HG02610 (cell line): ENCODE measurements at regions not wholly inside any gene's neighbourhood (a gene's known extent, or its start where the extent isn't known, plus 50 kb on each side); places are given as distances from the start of the nearest gene placed in this dataset.

ENCODE experiments used
- ATAC-seq: cut with Tn5 transposase; IDR thresholded peaks from one replicate; pipeline ENCODE4 v1.9.1; 2021; ENCODE audit warnings: mild to moderate bottlenecking, moderate library complexity; ENCODE audit not compliant: unreplicated experiment

DNA sequence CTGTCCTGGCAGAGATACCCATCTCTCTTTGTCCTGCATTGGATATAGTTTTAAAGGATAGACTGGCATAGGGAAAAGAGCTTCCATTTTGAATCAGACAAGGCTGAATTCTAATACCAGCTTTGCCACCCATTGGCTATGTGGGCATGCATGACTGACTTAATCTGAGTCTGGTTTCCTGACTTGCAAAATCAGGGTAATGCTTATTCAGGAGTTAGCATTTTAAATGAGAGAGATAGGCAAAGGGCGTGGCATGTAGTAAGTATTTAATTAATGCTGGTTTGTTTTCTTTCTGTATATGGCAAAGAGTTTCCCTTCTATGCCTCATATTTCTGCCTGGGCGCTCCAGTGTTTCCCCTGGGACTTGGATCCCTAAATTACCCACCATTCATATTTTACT is 492.9 kb downstream of the IGSF11 start:
- ATAC-seq: no peak

DNA sequence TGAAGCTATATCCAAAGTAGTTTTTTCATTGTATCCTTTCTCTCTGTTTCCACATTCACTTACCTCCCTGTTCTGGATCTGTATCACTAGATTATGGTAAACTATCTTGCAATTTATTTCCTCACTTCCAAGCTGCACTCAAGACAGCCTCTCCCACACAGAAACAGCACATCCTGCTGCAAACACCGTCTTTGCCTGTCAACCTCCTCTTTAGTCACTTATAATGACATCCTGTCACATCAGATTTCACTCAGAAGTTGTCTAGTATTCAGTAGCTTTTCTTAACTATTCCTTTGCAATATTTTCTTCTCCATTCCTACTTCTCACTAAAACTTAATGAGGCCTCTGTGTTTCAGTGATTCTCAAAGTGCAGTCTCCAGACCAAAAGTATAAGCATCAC is 490.8 kb downstream of the IGSF11 start:
- no peak for ATAC-seq

DNA sequence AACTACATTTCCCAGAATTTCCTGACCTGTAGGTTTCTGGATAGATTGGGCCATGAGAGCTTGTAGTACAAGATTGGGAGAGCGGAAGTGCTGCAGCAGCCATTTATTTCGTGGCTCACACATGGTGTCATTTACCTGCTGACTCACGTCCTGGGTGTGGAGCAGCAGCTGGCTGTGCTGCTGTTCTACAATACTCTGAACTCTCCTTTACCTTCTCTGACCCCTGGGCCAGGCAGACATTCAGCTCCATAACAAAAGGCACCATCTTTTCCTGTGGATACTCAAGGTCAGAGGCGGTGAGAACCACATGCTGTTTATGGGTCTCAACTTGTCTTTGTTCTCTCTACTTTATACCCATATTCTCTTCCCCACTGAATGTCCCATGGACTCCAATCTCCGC is 490.2 kb downstream of the IGSF11 start:
- no peak for ATAC-seq

DNA sequence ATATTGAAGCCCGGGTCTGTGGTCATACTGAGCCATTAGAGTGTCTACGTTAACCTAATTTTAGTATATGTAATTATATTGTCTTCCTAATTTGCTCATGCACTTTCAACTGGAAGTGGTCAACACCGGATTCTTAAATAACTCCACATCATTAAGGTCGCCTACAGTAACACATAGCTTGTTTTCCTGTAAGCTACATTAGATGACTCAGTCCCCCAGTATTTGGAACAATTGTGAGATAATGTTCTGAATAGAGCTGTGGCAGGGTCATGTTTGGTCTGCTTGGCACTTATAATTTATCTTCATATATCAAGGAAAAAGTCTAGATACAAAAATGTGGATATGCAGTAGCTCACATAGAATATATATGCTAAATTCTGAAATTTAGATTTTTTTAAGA is 486.2 kb downstream of the IGSF11 start:
- ATAC-seq: no peak

DNA sequence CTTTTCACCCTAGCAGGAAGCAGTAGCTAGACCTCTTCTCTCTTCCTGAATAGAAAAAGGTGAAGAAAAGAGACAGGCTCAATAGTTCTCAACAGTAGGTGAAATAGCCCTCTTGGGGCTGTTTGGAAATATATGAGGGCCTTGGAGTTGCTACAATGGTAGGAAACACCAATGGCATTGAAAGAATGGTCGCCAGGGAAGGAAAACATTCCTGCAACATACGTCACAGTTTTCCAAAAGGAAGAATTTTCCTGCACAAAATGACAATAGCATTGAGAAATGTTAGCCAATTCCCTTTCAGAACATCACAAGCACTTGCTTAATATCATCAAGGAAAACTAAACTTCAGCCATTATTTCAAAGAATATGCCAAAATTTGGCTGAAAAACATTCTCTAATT is 484.5 kb downstream of the IGSF11 start:
- no peak for ATAC-seq

DNA sequence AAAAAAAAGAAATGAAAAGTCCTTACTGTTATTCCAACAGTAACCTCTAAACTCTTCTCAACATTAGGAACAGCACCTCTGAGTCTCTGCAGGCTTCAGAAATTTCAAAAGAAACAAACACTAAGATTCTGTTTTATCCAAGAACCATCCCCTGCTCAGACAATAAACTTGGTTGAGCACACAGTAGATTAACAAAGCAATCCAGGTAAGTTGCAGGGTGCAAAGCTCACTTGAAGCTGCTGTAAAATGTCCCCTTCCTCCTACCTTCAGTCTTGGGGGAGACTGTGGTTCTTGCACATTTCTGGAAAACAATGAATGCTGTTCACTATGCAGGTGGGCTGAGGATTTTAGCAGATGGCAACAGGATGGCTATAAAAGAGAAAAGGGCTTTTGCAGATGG is 484.1 kb downstream of the IGSF11 start:
- ATAC-seq: no peak

DNA sequence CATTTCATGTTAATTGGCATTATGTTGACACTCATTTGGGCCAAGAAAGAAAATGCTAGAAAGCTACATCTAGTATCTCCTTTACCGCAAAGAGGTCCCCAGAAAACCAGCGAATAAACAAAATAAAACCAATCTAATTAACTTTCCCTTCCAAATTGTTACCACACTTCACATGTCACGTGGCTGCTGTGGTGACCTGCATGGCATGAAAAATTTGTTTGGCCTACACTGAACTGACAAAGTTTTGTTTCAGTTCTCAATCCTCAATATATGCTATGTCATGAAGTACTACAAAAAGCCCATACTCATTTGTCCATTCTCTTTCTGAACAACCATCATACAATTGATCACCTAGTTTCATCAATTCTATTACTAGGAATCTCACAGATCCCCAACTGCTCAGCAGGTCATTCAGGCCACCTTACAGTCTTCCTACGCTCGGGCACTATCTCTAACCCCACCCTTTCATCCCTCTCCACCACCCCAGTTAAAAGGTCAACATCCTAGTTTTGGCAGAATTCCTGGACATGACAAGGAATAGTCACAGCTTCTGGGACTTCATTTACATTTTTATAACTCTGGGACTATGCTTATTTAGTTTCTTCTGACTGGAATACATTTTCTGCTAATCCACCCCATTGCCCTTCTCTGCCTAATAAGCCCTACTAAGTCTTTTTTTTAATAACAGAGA is 480.4 kb downstream of the IGSF11 start:
- no peak for ATAC-seq

DNA sequence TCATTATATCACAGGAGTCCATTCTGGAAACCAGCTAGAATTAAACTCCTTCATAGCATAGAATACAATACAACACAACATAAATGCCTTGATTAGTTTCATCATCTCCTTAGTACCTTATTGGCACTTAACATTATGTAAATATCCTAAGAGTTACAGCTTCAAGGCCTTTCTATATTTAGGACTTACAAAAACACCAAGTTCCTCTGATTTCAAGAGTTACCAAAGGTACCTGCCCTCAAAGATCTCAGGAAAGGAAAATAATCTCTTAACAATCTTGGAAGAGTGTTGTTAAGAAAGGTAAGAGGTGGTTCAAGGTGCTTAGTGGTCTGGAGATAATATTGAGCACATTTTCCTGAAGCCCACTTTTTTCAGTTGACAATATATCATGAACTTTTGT is 477.7 kb downstream of the IGSF11 start:
- ATAC-seq: no peak

DNA sequence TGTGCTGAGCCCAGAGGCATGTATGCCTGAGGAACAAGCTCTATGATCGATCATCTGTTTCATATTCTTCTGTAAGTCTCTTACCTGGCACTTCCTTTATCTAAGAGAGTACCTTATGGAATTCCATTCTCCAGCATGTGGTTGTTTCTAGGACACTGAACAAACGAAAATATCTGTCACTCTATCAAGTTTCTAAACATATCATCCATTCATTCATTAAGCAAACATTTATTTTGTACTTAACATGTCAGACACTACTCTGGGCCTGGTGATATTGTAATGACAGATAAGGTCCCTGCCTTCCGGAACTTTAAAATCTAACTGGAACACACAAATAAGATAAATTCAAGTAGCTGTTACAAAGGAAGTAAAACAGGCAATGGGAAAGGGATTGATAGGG is 477.1 kb downstream of the IGSF11 start:
- no peak for ATAC-seq

DNA sequence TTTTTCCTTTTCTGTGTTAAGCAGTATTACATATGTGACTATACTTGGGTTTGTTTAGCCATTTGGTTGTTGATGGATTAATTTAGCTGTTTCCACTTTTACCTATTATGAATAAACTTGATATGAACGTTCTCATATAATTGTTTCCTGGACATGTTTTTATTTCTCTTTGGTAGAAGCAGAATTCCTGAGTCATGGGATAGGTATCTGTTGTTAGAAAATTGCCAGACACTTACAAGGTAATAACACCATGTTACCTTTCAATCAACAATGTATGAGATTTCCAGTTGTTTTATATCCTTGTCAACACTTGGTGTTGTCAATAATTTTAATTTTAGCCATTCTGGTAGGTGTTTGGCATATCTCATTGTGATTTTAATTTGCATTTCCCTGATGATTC is 475.4 kb downstream of the IGSF11 start:
- no peak for ATAC-seq

DNA sequence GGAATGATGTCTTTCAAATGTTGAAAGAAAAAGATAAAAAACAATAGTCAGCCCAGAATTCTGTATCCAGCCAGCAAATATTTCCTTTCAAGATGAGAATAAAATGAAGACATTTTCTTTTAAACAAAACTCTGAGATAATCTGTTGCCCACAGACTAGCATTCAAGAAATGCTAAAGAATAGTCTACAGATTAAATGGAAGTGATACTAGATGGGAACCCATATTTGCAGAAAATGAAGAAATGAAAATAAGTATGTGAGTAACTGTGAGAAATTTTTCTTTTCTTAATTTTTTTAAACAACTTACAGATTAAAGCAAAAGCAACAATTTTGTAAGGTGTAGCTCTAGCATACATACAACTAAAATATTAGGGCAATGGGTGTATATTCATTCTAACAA is 469.8 kb downstream of the IGSF11 start:
- ATAC-seq: no peak

DNA sequence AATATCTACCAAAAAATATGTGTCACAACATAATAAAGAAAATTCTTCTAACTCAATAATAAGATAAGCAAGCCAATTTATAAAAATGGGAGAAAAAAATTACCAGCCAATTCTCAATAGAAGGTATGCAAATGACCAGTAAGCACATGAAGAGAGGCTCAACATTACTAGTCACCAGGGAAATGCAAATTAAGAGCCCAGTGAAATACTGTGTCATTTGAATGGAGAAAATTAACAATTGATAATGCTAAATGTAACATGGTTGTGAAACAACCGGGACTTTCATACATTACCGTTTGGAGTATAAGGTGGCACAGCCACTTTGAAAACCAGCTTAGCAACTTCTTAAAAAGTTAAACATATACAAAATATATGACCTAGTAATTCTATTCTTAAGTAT is 460.7 kb downstream of the IGSF11 start:
- no peak for ATAC-seq

DNA sequence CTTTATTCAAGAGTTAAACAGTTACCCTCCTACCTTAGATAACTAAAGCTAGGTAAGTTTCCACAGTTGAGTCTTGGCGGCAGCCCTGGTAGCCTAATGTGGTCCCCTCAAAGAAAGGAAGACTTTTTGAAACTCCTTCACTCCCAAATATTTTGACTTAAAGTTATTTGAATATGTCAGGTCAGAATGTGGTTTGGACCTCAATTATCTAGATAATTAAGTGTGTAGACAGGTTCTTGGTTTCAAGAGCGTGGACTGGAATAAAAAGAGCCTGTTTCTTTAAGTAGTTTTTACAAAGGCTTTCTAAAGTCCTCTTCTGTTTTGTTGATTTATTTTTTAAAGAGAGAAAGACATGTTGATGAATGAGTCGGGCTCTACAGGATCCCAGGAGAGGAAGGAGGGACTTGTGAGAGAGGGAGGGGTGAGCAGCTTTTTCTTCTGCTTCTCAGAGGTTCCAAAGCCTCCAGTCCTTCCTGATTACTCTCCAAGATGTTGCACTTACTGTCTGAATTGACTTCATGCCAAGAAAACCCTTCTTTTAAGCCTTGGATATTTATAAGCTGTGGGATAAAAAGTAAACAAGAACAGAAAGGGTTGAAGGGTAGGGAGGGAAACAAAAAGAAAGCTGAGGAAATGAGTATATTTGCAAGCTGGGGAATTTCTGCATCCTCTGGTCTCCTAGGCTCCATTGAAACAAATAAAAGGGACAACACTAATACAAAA is 457.4 kb downstream of the IGSF11 start:
- no peak for ATAC-seq

DNA sequence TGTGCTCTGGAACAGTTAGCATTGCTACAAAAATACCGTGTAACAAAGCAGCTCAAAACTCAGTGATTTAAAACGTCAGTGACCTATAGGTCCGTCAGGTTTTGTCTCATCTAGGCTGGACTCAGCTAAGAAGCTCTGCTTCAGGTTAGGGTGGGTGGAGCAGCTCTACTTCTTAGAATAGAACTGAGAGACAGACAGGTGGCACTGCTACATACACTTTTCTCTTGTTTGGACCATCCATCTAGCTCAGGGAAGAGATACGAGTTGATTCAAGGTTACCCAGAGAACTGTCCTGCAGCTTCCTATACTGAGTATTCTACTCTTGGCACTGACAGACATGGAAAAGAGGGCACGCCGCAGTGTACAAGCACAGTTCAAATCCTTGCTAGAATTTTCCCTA is 456.1 kb downstream of the IGSF11 start:
- ATAC-seq: no peak

DNA sequence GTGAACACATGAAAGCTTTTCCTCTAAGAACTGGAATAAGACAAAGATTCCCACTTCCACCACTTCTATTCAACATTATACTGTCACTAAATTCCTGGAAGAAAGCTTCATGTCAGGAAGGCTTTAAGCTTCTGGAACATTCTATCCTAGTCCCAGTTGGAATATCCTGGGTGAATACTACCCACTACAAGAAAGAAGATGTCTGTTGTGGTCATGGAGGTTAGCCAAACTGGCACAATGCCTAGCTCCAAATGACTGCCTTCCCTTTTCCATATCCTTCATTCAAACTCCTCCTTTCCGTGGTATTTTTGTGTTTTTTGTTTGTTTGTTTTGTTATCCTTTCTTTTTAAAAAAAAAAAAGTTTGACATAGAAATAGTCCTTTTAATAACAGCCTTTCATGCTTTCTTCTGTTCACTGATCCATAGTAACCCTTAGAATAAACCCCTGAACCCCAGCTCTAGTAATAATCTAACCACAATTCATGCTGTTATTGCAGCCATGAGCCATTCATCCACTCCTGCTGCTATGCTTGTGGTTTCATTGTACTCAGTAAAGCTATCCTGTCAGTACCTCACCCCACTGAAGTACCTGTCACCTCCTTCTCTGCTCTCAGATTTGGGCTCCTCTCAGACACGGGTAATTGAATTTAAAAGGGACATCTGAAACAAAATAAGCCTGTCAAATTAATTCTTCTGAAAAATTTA is 447.5 kb downstream of the IGSF11 start:
- no peak for ATAC-seq

DNA sequence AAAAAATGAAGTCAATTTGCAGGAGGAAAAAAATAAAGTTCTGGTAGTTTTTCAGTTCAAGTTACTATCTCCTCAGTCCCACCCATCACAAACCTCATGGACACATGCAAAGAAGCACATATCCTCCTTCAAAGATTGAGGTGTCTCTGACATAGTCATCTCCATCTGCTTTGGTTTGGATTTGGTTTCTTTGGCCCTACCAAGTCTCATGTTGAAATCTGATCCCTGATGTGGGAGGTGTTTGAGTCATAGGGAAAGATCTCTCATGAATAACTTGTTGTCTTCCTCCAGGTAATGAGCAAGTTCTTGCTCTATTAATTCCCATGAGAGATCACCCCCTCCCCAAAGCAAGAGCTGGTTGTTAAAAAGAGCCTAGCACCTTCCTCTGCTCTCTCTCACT is 446.8 kb downstream of the IGSF11 start:
- ATAC-seq: no peak

DNA sequence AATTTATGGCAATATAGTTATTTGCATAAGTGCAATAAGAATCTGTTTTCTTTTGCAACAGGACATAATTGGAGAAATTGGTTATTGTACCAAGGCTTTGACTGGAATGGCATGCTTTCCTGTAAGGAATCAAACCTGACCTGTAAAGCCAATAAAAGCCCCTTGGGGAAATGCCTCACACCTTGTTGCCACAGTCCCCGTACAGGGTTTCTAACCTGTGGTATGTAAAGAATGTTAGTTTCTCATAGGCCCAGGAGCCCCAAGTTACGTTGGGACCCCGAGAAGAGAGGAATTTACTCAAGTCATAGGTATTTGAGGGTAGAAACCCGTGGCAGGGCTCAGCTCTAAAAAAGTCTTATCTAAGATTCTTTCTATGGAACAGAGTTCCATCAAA is 441.4 kb downstream of the IGSF11 start:
- ATAC-seq: no peak

DNA sequence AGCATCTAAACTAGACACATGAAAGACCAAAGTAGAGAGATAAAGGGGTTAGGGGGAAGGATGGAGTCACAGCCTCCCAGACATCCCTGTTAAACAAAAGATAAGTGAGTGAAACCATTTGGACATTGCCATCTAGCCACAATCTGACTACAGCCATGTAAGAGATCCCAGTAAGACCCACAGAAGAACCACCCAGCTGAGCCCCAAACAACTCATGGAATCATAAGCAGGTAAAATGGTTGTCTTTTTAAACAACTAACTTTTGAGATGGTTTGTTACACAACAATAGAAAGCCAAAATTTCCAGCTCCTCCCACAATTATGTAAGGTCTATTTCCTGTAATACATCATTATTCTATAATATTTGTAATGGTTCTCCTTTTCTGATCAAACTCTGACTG is 437.5 kb downstream of the IGSF11 start:
- ATAC-seq: no peak

DNA sequence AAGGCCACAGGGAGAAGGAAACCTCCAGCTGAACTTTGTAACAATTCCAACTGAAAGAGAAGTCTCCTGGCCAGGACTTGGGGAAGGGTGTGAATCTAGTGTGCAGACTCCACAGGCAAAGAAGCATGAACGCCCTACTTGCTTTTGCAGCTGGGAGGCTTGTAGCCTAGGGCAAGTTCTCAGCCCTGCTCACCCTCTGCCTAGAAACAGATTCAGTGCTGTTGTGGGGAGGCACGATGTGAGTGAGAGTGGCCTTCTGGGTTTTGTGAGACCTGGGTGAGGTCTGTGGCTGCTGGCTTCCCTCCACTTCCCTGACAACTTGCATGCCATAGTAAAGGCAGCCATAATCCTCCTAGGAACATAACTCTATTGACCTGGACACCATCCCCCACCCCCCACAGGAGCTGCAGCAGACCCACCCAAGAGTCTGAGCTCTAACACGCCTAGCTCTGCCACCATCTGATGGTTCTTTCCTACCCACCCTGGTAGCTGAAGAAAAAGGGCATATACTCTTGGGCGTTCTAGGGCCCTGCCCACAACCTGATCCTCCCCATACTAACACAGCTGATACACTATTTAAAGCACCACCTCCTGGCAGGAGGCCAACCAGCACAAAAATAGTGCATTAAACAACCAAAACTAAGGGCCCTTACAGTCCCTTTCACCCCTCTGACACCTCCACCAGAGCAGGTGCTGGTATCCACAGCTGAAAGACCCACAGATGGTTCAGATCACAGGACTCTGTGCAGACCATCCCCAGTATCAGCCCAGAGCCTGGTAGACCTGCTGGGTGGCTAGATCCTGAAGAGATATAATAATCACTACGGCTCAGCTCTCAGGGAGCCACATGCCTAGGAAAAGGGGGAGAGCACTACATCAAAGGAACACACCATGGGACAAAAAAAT is 426.5 kb downstream of the IGSF11 start:
- ATAC-seq: no peak

DNA sequence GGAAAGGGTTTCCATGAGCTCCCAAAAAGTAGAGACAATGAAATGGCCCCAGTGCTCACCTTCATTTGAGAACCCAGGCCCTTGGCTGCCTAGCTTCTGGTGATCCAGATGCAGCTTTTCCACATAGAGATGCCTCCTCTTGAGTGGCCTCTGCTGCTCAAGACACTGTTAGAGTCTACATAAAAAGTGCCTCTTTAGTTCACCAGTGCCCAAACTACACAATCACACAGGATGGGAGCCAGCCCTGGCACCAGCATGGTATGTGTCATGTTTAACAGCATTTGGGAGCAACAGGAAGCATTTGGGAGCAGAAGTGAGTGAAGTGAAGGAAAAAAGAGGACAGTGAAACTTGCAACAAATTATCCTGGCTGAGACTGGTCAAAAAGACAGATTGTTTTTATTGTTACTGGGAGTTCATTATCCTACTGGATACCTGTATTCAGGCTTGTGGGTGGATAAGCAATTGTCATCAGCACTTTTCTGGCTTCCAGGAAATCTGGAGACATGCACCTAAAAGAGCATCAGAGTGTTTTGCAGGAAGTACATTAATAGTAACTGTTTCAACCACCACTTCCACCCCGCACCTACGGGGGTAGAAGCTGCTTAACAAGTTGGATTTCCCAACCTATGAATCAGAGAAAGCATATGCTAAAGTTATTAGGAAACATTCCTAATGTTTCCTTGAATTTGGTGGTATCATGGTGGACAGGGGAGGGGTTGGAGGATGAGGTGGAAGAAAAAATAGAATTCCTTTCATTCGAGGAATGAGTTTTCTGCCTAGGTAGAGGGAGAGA is 416.2 kb downstream of the IGSF11 start:
- no peak for ATAC-seq
